Endothelial cell of umbilical vein (primary cell): ENCODE measurements at regions not wholly inside any gene's neighbourhood (a gene's known extent, or its start where the extent isn't known, plus 50 kb on each side); places are given as distances from the start of the nearest gene placed in this dataset.

ENCODE experiments used
- BruUV-seq: library from RNA; stranded (reverse); fragments of 400-500 nt; replicated peaks from 2 replicates; lab custom pipeline; 2021; lab: Mats Ljungman, UMichigan
- CTCF ChIA-PET: fragments of 300-600, 350-600 bp; sonication (Branson Sonifier 250); formaldehyde crosslinking; loops from one replicate; lab custom pipeline; 2021; ENCODE audit warnings: antibody characterized with exemption, inconsistent platforms; lab: Charles Lee
- POLR2A ChIA-PET: fragments of 300-600, 350-600 bp; sonication (Branson Sonifier 250); formaldehyde crosslinking; loops from one replicate; lab custom pipeline; 2021; ENCODE audit warnings: antibody characterized with exemption, inconsistent platforms; lab: Charles Lee
- DNase-seq: peaks from one replicate; pipeline ENCODE4 v3.0.0-alpha.2; 2011; ENCODE audit warnings: low read depth, low spot score
- FAIRE-seq: peaks from 2 replicates; lab custom pipeline; 2011; peaks lifted over from hg19 to GRCh38; lab: Jason Lieb, UNC
- H2AFZ ChIP-seq: 2 replicates; pipeline ENCODE4 v1.6.0; 2012; ENCODE audit warnings: low read depth, low read length, control low read depth, inconsistent platforms
- H3K27ac ChIP-seq: 2 replicates; pipeline ENCODE4 v1.5.1; 2011; ENCODE audit warnings: low read depth, mild to moderate bottlenecking, control low read depth, low read length, moderate library complexity; ENCODE audit not compliant: insufficient read depth
- H3K27me3 ChIP-seq, 2 experiments: 2 replicates each; pipeline versions ENCODE4 v1.6.0 to v1.6.1; 2011; ENCODE audit warnings: low read length in 2 of 2, mixed read lengths in 1 of 2; ENCODE audit not compliant: control insufficient read depth in 2 of 2, insufficient read depth in 2 of 2
- H3K36me3 ChIP-seq, 2 experiments: 2 replicates in 1 of 2; 3 replicates in 1 of 2; pipeline ENCODE4 v1.5.1; 2011; ENCODE audit warnings: low read length in 2 of 2, mild to moderate bottlenecking in 1 of 2, moderate library complexity in 1 of 2; ENCODE audit not compliant: control insufficient read depth in 2 of 2, insufficient read depth in 2 of 2; ENCODE audit errors: extremely low read depth in 1 of 2
- H3K4me1 ChIP-seq: 3 replicates; pipeline ENCODE4 v1.5.1; 2011; ENCODE audit warnings: mild to moderate bottlenecking, low read length; ENCODE audit not compliant: control insufficient read depth, insufficient read depth; ENCODE audit errors: extremely low read depth
- H3K4me2 ChIP-seq: 2 replicates; pipeline ENCODE4 v1.6.1; 2011; ENCODE audit warnings: low read length, control low read depth, mixed read lengths; ENCODE audit not compliant: insufficient read depth
- H3K4me3 ChIP-seq, 3 experiments: fragments of 200-600 bp in 1 of 3; sonication (generic), shearing (Covaris generic) in 1 of 3; replicated peaks in 1 of 3; 2 replicates each; pipeline ENCODE4 v1.5.1; 2011 to 2016; ENCODE audit warnings: control low read depth in 3 of 3, low read length in 3 of 3, mild to moderate bottlenecking in 2 of 3, inconsistent platforms in 1 of 3, low read depth in 1 of 3, moderate library complexity in 1 of 3; ENCODE audit not compliant: insufficient read depth in 1 of 3
- H3K79me2 ChIP-seq: 2 replicates; pipeline ENCODE4 v1.6.0; 2012; ENCODE audit warnings: low read length, inconsistent platforms; ENCODE audit not compliant: control insufficient read depth, insufficient read depth
- H3K9ac ChIP-seq: replicated peaks from 2 replicates; pipeline ENCODE3; 2011; ENCODE audit warnings: low read length, control low read depth; ENCODE audit not compliant: insufficient read depth; ENCODE audit errors: extremely low read depth
- H3K9me1 ChIP-seq: replicated peaks from 3 replicates; pipeline ENCODE4 v1.6.0; 2011; ENCODE audit warnings: mild to moderate bottlenecking, low read length; ENCODE audit not compliant: control insufficient read depth, insufficient read depth; ENCODE audit errors: extremely low read depth
- H3K9me3 ChIP-seq: replicated peaks from 2 replicates; pipeline ENCODE4 v1.5.1; 2012; ENCODE audit warnings: low read length, inconsistent platforms; ENCODE audit not compliant: control insufficient read depth, insufficient read depth
- H4K20me1 ChIP-seq: replicated peaks from 2 replicates; pipeline ENCODE3; 2011; ENCODE audit warnings: mild to moderate bottlenecking, low read length; ENCODE audit not compliant: control insufficient read depth, insufficient read depth; ENCODE audit errors: extremely low read depth
- CTCF ChIP-seq, 2 donors: IDR thresholded peaks; 1 replicate in 1 of 2; 2 replicates in 1 of 2; pipeline ENCODE4 v1.5.1; 2011; ENCODE audit warnings: low read length in 2 of 2, mild to moderate bottlenecking in 2 of 2, moderate library complexity in 2 of 2, control low read depth in 1 of 2, inconsistent platforms in 1 of 2, low read depth in 1 of 2; ENCODE audit not compliant: insufficient read depth in 1 of 2; ENCODE audit errors: extremely low read depth in 1 of 2
- EZH2 ChIP-seq: IDR thresholded peaks from 2 replicates; pipeline ENCODE4 v1.6.1; 2012; ENCODE audit warnings: borderline replicate concordance, low read depth, mild to moderate bottlenecking, moderate library complexity, low read length, inconsistent platforms; ENCODE audit not compliant: severe bottlenecking
- FOS ChIP-seq: IDR thresholded peaks from 2 replicates; pipeline ENCODE4 v1.6.1; 2011; ENCODE audit warnings: mild to moderate bottlenecking, low read length, moderate library complexity, borderline replicate concordance; ENCODE audit not compliant: insufficient read depth
- GATA2 ChIP-seq: IDR thresholded peaks from 2 replicates; pipeline ENCODE4 v1.7.0; 2011; ENCODE audit warnings: low read depth, mild to moderate bottlenecking, moderate library complexity, mixed read lengths, low read length; ENCODE audit not compliant: insufficient read length, insufficient read depth
- JUN ChIP-seq: IDR thresholded peaks from 2 replicates; pipeline ENCODE4 v1.6.1; 2011; ENCODE audit warnings: borderline replicate concordance, low read depth; ENCODE audit not compliant: insufficient read length, insufficient read depth
- MYC ChIP-seq: IDR thresholded peaks from one replicate; pipeline ENCODE4 v1.6.1; 2011; ENCODE audit warnings: mild to moderate bottlenecking, low read depth, low read length
- POLR2A ChIP-seq: IDR thresholded peaks from 2 replicates; pipeline ENCODE4 v1.6.1; 2012; ENCODE audit warnings: low read depth, mild to moderate bottlenecking, control low read depth, low read length
- POLR2AphosphoS5 ChIP-seq: IDR thresholded peaks from 2 replicates; pipeline ENCODE4 v1.6.1; 2012; ENCODE audit warnings: low read depth, mild to moderate bottlenecking, control low read depth, low read length, moderate library complexity; ENCODE audit not compliant: insufficient read depth
- dilution Hi-C: fragments of 300-500 bp; cut with MboI; formaldehyde crosslinking; loops from one replicate; pipeline ENCODE4 v1.15.0; 2019; ENCODE audit warnings: low sequenced_read_pairs; ENCODE audit not compliant: extremely low pct_ligation_motif_present
- intact Hi-C: fragments of 100-400 bp; cut with micrococcal nuclease; formaldehyde crosslinking; loops from one replicate; pipeline ENCODE4 v1.10.0; 2022
- TF ChIP-seq, protein P1 (sequence below): IDR thresholded peaks from 2 replicates; pipeline ENCODE4 v1.6.1; 2011; ENCODE audit not compliant: insufficient read depth, insufficient read length

GRCh38 chr16:26583803-26584202 is 482.9 kb upstream of the C16orf82 start:
- dilution Hi-C loops (no loop called here), intact Hi-C loops (no loop called here)
- H3K4me1 ChIP-seq, result no peaks in the 10 kb centered on the region
- no peak overlapping the region for H3K4me2 ChIP-seq
- no peaks in the 10 kb centered on the region for H3K9me1 ChIP-seq
- no peaks in the 10 kb centered on the region for H3K27me3 ChIP-seq
- H2AFZ ChIP-seq, result no peak overlapping the region
- no TSS peak for BruUV-seq
- ChIA-PET CTCF (no interaction called here), POLR2A (no interaction called here)
- DNase-seq (no peak), FAIRE-seq (no peak)
- TF ChIP-seq CTCF (IDR thresholded peaks at IDR 0.05; ENCODE audit: extremely low read depth in 1 of 2, insufficient read depth in 1 of 2, low read depth in 1 of 2, low read length in 2 of 2), result no peak
- H3K79me2 ChIP-seq, result no peaks in the 10 kb centered on the region
- H3K9me3 ChIP-seq, result peaks cover 2% of the 10 kb centered on the region
- H4K20me1 ChIP-seq, result no peaks in the 10 kb centered on the region
- H3K4me3 ChIP-seq, result no peak overlapping the region
- H3K9ac ChIP-seq, result no peak overlapping the region
- no peak overlapping the region for H3K27ac ChIP-seq
- H3K36me3 ChIP-seq, result no peaks in the 10 kb centered on the region

- FAIRE-seq (no peak), DNase-seq (no peak)
- TF ChIP-seq GATA2, result no peak
- TF ChIP-seq, protein P1, sequence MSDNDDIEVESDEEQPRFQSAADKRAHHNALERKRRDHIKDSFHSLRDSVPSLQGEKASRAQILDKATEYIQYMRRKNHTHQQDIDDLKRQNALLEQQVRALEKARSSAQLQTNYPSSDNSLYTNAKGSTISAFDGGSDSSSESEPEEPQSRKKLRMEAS, result no peak
- no peak for TF ChIP-seq CTCF (IDR thresholded peaks at IDR 0.05; ENCODE audit: extremely low read depth in 1 of 2, insufficient read depth in 1 of 2, low read depth in 1 of 2, low read length in 2 of 2)
- TF ChIP-seq POLR2A, result no peak
- TF ChIP-seq MYC, result no peak
- TF ChIP-seq POLR2AphosphoS5, result no peak
- TF ChIP-seq JUN, result no peak
- TF ChIP-seq EZH2, result no peak
- no peak for TF ChIP-seq FOS
- Histone ChIP-seq H3K4me2 (no peak overlapping the region), H2AFZ (no peak overlapping the region), H3K36me3 (no peaks in the 10 kb centered on the region), H3K4me3 (no peak overlapping the region), H3K27me3 (no peaks in the 10 kb centered on the region), H3K9me3 (peaks cover 3% of the 10 kb centered on the region), H3K9me1 (no peaks in the 10 kb centered on the region), H3K79me2 (no peaks in the 10 kb centered on the region), H3K27ac (no peak overlapping the region), H3K4me1 (no peaks in the 10 kb centered on the region), H4K20me1 (no peaks in the 10 kb centered on the region), H3K9ac (no peak overlapping the region)
- BruUV-seq, result no TSS peak
- dilution Hi-C loops (no loop called here), intact Hi-C loops (no loop called here)
- ChIA-PET CTCF (no interaction called here), POLR2A (no interaction called here)
Measured at GRCh38 chr16:26593700-26594099, 473.0 kb upstream of the C16orf82 start.
